K562 (cell line): ENCODE measurements at regions not wholly inside any gene's neighbourhood (a gene's known extent, or its start where the extent isn't known, plus 50 kb on each side); places are given as distances from the start of the nearest gene placed in this dataset.

Source experiments
- CHD4 ChIP-seq: fragments of 200-600 bp; sonication (generic); IDR thresholded peaks from 3 replicates; pipeline ENCODE4 v1.6.1; 2012; ENCODE audit warnings: low read depth, mild to moderate bottlenecking, mixed read lengths, low read length, inconsistent platforms; ENCODE audit not compliant: insufficient read depth, insufficient replicate concordance, poor library complexity, severe bottlenecking
- CTCF ChIP-seq, 3 experiments: IDR thresholded peaks in 2 of 3; conservative IDR thresholded peaks in 1 of 3; 2 replicates each; pipeline ENCODE4 v1.5.1; 2011 to 2012; ENCODE audit warnings: low read length in 3 of 3, mild to moderate bottlenecking in 3 of 3, control low read depth in 2 of 3, improper control_type of control experiment in 1 of 3, inconsistent platforms in 1 of 3, low read depth in 1 of 3, mixed read lengths in 1 of 3, moderate library complexity in 1 of 3; ENCODE audit not compliant: insufficient read depth in 2 of 3
- CUX1 ChIP-seq: fragments of 200-800 bp; sonication (Bioruptor generic); IDR thresholded peaks from 2 replicates; pipeline ENCODE4 v1.6.1; 2016; ENCODE audit warnings: missing genetic modification characterization, missing compliant biosample characterization
- E2F1 ChIP-seq: sonication (generic); formaldehyde crosslinking; IDR thresholded peaks from 2 replicates; pipeline ENCODE4 v1.8.1; 2023; ENCODE audit warnings: mild to moderate bottlenecking, missing genetic modification reagents, moderate library complexity
- EZH2 ChIP-seq: IDR thresholded peaks from 2 replicates; pipeline ENCODE4 v1.6.1; 2012; ENCODE audit warnings: low read depth, mild to moderate bottlenecking, inconsistent platforms, low read length, borderline replicate concordance
- PATZ1 ChIP-seq: fragments of 250-450 bp; sonication (Bioruptor Pico); IDR thresholded peaks from 2 replicates; pipeline ENCODE4 v1.5.0; 2020; ENCODE audit warnings: mild to moderate bottlenecking, borderline replicate concordance
- POLR2A ChIP-seq: fragments of 450-650 bp; conservative IDR thresholded peaks from 2 replicates; pipeline ENCODE4 v1.6.1; 2016
- SMAD2 ChIP-seq: fragments of 150-350 bp; IDR thresholded peaks from 2 replicates; pipeline ENCODE4 v1.6.1; 2014; ENCODE audit warnings: low read depth, mild to moderate bottlenecking, low read length
- ZBTB7A ChIP-seq: IDR thresholded peaks from 2 replicates; pipeline ENCODE4 v1.6.1; 2011; ENCODE audit warnings: low read depth, mild to moderate bottlenecking, low read length, moderate library complexity, borderline replicate concordance; ENCODE audit not compliant: control insufficient read depth
- ZNF239 ChIP-seq: fragments of 250-450 bp; sonication (Bioruptor Pico); IDR thresholded peaks from 2 replicates; pipeline ENCODE4 v1.4.0; 2020; ENCODE audit warnings: mild to moderate bottlenecking
- ZNF274 ChIP-seq: IDR thresholded peaks from 2 replicates; pipeline ENCODE4 v1.6.1; 2011; ENCODE audit warnings: low read depth, mild to moderate bottlenecking, low read length, moderate library complexity, borderline replicate concordance

GRCh38 chr5:12204761-12205160 is 300.5 kb upstream of the CTNND2 start:
- no peak for TF ChIP-seq EZH2
- no peak for TF ChIP-seq CUX1 (CRISPR knock-in tag)
- TF ChIP-seq POLR2A = no peak
- TF ChIP-seq ZBTB7A = no peak
- no peak for TF ChIP-seq SMAD2
- no peak for TF ChIP-seq ZNF239 (CRISPR knock-in tag)
- no peak for TF ChIP-seq ZNF274
- no peak for TF ChIP-seq E2F1 (CRISPR knock-in tag)
- TF ChIP-seq PATZ1 (CRISPR knock-in tag) = no peak
- no peak for TF ChIP-seq CHD4
- no peak for TF ChIP-seq CTCF (IDR thresholded peaks at IDR 0.05 in 2 of 3, conservative IDR thresholded peaks at IDR 0.05 in 1 of 3; ENCODE audit: insufficient read depth in 2 of 3, low read depth in 1 of 3, low read length in 3 of 3)
